Astrocyte (in vitro differentiated cells and primary cell): ENCODE measurements at regions not wholly inside any gene's neighbourhood (a gene's known extent, or its start where the extent isn't known, plus 50 kb on each side); places are given as distances from the start of the nearest gene placed in this dataset.
"Not testable (repeated sequence)": the region's sequence is repeated elsewhere in the genome, so short reads cannot be mapped to it uniquely, and the experiment has no call there.

Experiments used
- EZH2 ChIP-seq: IDR thresholded peaks from 2 replicates; pipeline ENCODE4 v1.6.1; 2012; ENCODE audit warnings: mild to moderate bottlenecking, low read length, inconsistent platforms; ENCODE audit not compliant: insufficient read depth
- TF ChIP-seq, protein P1 (sequence below): IDR thresholded peaks from 2 replicates; pipeline ENCODE4 v1.5.1; 2011; ENCODE audit warnings: low read depth, mild to moderate bottlenecking, inconsistent platforms, low read length, moderate library complexity; ENCODE audit not compliant: insufficient read depth

DNA sequence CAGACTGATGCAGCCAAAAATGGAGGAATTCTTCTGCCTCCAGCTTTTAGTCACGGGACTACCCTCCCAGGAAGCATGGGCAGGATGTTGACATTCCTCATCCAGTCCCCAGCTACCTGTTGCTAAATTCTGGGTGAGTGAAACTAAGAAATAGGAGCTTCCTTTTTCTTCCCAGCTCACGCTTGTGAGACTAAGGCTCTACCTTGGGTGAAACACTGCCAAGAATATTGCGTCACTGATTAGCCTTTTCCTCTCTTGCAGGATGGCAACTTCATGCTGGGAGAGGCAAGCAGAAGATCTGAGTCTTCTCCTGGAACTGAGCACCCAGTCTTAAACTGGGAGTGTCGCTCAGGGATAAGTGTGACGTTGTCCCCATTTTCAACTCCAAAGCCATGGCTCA, 59.7 kb downstream of the RNU2-63P start:
- TF ChIP-seq, protein P1, sequence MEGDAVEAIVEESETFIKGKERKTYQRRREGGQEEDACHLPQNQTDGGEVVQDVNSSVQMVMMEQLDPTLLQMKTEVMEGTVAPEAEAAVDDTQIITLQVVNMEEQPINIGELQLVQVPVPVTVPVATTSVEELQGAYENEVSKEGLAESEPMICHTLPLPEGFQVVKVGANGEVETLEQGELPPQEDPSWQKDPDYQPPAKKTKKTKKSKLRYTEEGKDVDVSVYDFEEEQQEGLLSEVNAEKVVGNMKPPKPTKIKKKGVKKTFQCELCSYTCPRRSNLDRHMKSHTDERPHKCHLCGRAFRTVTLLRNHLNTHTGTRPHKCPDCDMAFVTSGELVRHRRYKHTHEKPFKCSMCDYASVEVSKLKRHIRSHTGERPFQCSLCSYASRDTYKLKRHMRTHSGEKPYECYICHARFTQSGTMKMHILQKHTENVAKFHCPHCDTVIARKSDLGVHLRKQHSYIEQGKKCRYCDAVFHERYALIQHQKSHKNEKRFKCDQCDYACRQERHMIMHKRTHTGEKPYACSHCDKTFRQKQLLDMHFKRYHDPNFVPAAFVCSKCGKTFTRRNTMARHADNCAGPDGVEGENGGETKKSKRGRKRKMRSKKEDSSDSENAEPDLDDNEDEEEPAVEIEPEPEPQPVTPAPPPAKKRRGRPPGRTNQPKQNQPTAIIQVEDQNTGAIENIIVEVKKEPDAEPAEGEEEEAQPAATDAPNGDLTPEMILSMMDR = not testable (repeated sequence)
- TF ChIP-seq EZH2 = not testable (repeated sequence)
